Vagina (tissue), 2 donors: ENCODE measurements at regions not wholly inside any gene's neighbourhood (a gene's known extent, or its start where the extent isn't known, plus 50 kb on each side); places are given as distances from the start of the nearest gene placed in this dataset.
"Not testable (repeated sequence)": the region's sequence is repeated elsewhere in the genome, so short reads cannot be mapped to it uniquely, and the experiment has no call there.

ENCODE experiments used
- CTCF ChIP-seq, 3 experiments: fragments of 450-650 bp in 2 of 3; fragments of 200-600 bp in 1 of 3; sonication (generic) in 1 of 3; IDR thresholded peaks; one replicate each; pipeline ENCODE4 v1.5.1; 2017 to 2019; ENCODE audit warnings: antibody characterized with exemption in 3 of 3, mild to moderate bottlenecking in 2 of 3, moderate library complexity in 2 of 3
- POLR2A ChIP-seq, 2 donors: fragments of 450-650 bp; IDR thresholded peaks; one replicate each; pipeline ENCODE4 v1.6.1; 2017; ENCODE audit warnings: antibody characterized with exemption in 2 of 2, mild to moderate bottlenecking in 2 of 2, moderate library complexity in 2 of 2
- POLR2AphosphoS5 ChIP-seq, 2 donors: sonication (generic); formaldehyde crosslinking; IDR thresholded peaks; one replicate each; pipeline ENCODE4 v1.9.0; 2017; ENCODE audit warnings: antibody characterized with exemption in 2 of 2, mild to moderate bottlenecking in 2 of 2, low read depth in 1 of 2; ENCODE audit not compliant: insufficient read depth in 1 of 2

- TF ChIP-seq CTCF (IDR thresholded peaks at IDR 0.05); POLR2AphosphoS5 (IDR thresholded peaks at IDR 0.05; ENCODE audit: insufficient read depth in 1 of 2, low read depth in 1 of 2); POLR2A (IDR thresholded peaks at IDR 0.05): not testable (repeated sequence)
Observed at GRCh38 chr6:157736555-157736954, 86.5 kb upstream of the SNX9 start.
